ENCODE measurements at regions not wholly inside any gene's neighbourhood (a gene's known extent, or its start where the extent isn't known, plus 50 kb on each side); places are given as distances from the start of the nearest gene placed in this dataset.

DNA sequence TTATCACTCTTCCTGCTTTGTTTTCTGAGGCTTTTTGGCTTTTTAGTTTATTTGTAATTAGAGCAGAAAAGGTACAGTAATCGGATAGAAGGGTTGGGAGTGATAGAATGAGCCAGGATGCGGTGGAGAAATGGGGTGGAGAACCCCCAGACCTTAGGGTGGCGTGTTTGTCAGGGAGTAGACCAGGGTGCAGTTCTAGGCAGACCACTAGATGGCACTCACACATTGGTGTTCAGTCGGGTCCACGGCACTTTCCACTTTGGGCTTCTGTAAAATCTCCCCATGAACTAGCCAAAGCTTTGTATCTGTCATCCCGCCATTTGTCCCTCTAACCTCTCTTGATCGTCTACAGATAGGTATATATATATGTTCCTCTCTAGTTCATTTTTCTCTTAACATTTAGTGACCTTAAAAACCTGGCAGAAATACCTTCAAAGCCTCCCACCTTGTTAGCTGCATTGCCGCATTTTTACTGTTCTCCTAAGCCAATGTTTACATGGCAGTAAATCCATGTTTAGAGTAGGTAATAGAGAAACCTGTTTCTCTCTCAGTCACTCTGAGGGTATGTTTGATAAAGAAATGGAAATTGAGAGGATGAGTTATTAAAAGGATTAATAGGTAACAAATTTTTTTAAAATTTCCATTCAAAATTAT lies 154.9 kb downstream of the TM9SF2 start:
- TF ChIP-seq POLR2A (IDR thresholded peaks at IDR 0.05) (no peak), EP300 (IDR thresholded peaks at IDR 0.05) (no peak)
- TF ChIP-seq, protein P1, sequence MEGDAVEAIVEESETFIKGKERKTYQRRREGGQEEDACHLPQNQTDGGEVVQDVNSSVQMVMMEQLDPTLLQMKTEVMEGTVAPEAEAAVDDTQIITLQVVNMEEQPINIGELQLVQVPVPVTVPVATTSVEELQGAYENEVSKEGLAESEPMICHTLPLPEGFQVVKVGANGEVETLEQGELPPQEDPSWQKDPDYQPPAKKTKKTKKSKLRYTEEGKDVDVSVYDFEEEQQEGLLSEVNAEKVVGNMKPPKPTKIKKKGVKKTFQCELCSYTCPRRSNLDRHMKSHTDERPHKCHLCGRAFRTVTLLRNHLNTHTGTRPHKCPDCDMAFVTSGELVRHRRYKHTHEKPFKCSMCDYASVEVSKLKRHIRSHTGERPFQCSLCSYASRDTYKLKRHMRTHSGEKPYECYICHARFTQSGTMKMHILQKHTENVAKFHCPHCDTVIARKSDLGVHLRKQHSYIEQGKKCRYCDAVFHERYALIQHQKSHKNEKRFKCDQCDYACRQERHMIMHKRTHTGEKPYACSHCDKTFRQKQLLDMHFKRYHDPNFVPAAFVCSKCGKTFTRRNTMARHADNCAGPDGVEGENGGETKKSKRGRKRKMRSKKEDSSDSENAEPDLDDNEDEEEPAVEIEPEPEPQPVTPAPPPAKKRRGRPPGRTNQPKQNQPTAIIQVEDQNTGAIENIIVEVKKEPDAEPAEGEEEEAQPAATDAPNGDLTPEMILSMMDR (IDR thresholded peaks at IDR 0.05), result peak; percentile 67 to 77 (median 72)
